ENCODE measurements at regions not wholly inside any gene's neighbourhood (a gene's known extent, or its start where the extent isn't known, plus 50 kb on each side); places are given as distances from the start of the nearest gene placed in this dataset.
"Not testable (repeated sequence)": the region's sequence is repeated elsewhere in the genome, so short reads cannot be mapped to it uniquely, and the experiment has no call there.

GRCh38 chr9:96158147-96158546 lies 143.8 kb downstream of the HSD17B3 start:
- H3K4me3 ChIP-seq: no peak overlapping the region

GRCh38 chr9:96157675-96158074 lies 144.3 kb downstream of the HSD17B3 start:
- no peak overlapping the region for H3K27ac ChIP-seq
- no peak overlapping the region for H3K4me3 ChIP-seq

More at GRCh38 chr9:96158147-96158546, 143.8 kb downstream of the HSD17B3 start:
- H3K27ac ChIP-seq: no peak overlapping the region

- no peak overlapping the region for H3K4me3 ChIP-seq
- H3K27ac ChIP-seq: no peak overlapping the region
Observed at GRCh38 chr9:96156171-96156974, 145.6 kb downstream of the HSD17B3 start.

- Histone ChIP-seq H3K27ac (no peak overlapping the region), H3K4me3 (no peak overlapping the region)
Observed at GRCh38 chr9:96154081-96154480, 147.9 kb downstream of the HSD17B3 start.

GRCh38 chr9:96152550-96152949 lies 149.4 kb downstream of the HSD17B3 start:
- H3K4me3 ChIP-seq: no peak overlapping the region
- H3K27ac ChIP-seq: no peak overlapping the region

GRCh38 chr9:96150324-96151227 lies 151.4 kb downstream of the HSD17B3 start:
- Histone ChIP-seq H3K27ac (peak overlapping the region in 1 of 21 experiments; percentile 10), H3K4me3 (no peak overlapping the region)

GRCh38 chr9:96149533-96150280 lies 152.3 kb downstream of the HSD17B3 start:
- Histone ChIP-seq H3K4me3 (no peak overlapping the region), H3K27ac (peak overlapping the region in 1 of 21 experiments; percentile 10)

GRCh38 chr9:96148634-96149532 lies 153.1 kb downstream of the HSD17B3 start:
- Histone ChIP-seq H3K4me3 (no peak overlapping the region), H3K27ac (peak overlapping the region in 1 of 21 experiments; percentile 37)

GRCh38 chr9:96147029-96147428 lies 154.9 kb downstream of the HSD17B3 start:
- H3K27ac ChIP-seq, H3K4me3 ChIP-seq: not testable (repeated sequence)

- Histone ChIP-seq H3K4me3 (no peak overlapping the region), H3K27ac (no peak overlapping the region)
Observed at GRCh38 chr9:96141666-96142065, 160.3 kb downstream of the HSD17B3 start.

GRCh38 chr9:96141128-96141474 lies 160.9 kb downstream of the HSD17B3 start:
- Histone ChIP-seq H3K4me3 (no peak overlapping the region), H3K27ac (peak overlapping the region in 2 of 21 experiments; percentile 6 to 55)

GRCh38 chr9:96140296-96141127 lies 161.5 kb downstream of the HSD17B3 start:
- peak overlapping the region in 9 of 21 experiments; percentile 6 to 63 (median 38) for H3K27ac ChIP-seq

GRCh38 chr9:96139592-96140295 lies 162.2 kb downstream of the HSD17B3 start:
- Histone ChIP-seq H3K27ac (peak overlapping the region in 9 of 21 experiments; percentile 21 to 63 (median 49)), H3K4me3 (no peak overlapping the region)

More at GRCh38 chr9:96140296-96141127, 161.5 kb downstream of the HSD17B3 start:
- no peak overlapping the region for H3K4me3 ChIP-seq

GRCh38 chr9:96138616-96139015 lies 163.4 kb downstream of the HSD17B3 start:
- Histone ChIP-seq H3K4me3 (no peak overlapping the region), H3K27ac (peak overlapping the region in 4 of 21 experiments; percentile 3 to 63 (median 35))

- no peak overlapping the region for H3K4me3 ChIP-seq
- peak overlapping the region in 11 of 21 experiments; percentile 17 to 76 (median 46) for H3K27ac ChIP-seq
Observed at GRCh38 chr9:96137671-96138429, 164.1 kb downstream of the HSD17B3 start.

- H3K4me3 ChIP-seq: no peak overlapping the region
- peak overlapping the region in 11 of 21 experiments; percentile 17 to 76 (median 46) for H3K27ac ChIP-seq
Observed at GRCh38 chr9:96136992-96137670, 164.8 kb downstream of the HSD17B3 start.

All from skin epidermis (tissue), 12 donors.